COLO668 (cell line): ENCODE measurements at regions not wholly inside any gene's neighbourhood (a gene's known extent, or its start where the extent isn't known, plus 50 kb on each side); places are given as distances from the start of the nearest gene placed in this dataset.

Experiments used
- DNase-seq: peaks from one replicate; lab custom pipeline; 2025; ENCODE audit not compliant: unreplicated experiment; lab: John Stamatoyannopoulos, UW

DNA sequence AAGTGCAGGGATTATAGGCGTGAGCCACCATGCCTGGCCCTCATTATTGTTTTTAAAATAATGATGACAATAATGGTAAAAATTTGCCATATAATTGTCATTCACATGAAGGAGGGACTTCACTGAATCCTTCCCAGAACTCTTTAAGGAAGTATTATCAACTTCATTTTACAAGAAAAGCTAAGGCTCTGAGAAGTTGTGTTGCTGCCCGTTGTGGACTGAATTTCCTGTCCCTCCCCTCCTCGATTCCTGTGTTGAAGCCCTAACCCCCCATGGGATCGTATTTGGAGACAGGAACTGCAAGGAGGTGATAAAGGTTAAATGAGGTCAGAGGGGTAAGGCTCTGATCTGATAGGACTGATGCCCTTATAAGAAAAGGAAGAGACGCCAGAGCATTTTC is 458.0 kb downstream of the HAPSTR1 start:
- DNase-seq: no peak

DNA sequence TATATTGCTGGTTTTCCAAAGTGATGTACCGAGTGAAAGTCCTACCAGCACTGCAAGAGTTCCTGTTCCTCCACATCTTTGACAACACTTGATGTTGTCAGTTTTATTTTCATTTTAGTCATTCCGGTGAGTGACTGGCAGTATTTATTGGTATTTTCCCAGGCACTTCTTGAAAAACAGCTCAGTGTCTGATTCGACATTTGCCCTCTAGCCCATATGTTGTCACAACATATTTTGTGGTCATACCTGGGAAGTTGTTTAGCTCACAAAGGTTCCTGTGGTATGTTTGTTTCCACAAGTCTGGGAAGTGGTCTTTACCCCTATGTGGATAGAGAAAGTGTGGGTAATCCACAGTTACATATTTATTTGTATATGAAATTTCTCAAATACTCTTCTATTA is 463.6 kb downstream of the HAPSTR1 start:
- no peak for DNase-seq

DNA sequence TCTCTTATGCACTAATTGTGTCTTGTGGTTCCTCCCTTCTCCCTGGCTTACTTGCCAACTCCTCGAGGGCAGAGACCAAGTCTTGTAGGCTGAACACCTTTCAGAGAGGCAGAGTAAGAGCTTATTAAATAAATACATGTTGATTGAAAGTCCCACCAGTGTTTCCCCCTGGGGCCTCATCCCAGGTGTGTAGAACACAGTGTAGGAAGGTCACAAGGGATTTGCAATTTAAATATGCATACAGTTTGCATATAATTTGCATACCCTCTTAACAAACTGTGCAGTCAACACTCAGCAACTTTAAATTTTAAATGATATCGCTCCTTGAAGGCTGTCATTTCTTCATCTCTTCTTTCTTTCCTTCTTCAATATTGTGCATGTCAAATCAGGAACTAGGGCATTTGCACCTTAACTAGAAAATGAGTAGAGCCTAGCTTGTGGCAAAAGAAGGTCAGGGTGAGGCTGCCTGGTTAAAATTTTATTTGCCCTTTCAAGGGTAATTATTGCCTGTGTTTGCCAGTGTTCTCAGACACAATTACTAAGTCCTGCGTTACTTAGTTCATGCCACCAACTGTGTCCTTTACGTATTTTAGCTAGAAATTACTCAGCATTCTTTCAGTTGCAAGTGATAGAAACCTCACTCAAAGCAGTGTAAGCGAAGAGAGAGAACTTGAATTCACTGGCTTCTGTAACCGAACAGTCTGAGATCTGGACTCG is 465.7 kb downstream of the HAPSTR1 start:
- no peak for DNase-seq

DNA sequence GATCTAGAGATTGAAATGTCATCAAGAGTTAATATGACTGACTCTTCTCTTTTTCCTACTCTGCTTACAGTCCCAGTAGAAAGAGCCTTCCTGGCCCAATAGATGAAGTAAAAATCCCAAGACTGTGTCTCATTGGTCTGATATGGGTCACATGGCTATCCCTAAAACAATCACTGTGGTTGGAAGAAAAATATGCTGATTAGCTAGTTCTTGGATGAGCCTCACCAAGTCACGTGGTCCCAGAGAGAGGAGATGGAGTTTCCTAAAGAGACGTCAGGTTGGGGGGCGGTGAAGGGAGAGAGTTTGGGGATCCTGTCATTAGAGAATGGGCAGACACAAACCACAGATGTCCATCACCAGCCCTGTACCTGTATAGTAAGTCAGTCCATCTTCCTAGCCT is 466.3 kb downstream of the HAPSTR1 start:
- DNase-seq: no peak

DNA sequence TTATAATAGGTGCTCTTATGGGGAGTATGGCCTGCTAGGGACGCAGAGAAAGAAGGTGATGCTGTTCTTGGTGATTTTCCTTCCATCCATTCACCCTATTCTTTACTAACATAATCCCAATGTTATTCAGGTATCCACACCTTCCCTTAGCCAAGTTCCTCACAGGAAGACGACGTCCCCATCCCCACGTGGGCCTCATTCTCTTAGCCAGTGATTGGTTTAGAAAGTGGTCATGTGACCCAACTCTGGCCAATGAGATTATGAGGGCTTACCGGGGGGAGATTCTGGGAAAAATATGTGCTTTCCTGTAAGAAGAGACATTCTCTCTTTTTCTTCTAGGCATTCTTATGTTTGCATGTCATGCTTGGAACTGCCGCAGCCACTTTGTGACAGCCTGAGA is 474.7 kb downstream of the HAPSTR1 start:
- DNase-seq: no peak

DNA sequence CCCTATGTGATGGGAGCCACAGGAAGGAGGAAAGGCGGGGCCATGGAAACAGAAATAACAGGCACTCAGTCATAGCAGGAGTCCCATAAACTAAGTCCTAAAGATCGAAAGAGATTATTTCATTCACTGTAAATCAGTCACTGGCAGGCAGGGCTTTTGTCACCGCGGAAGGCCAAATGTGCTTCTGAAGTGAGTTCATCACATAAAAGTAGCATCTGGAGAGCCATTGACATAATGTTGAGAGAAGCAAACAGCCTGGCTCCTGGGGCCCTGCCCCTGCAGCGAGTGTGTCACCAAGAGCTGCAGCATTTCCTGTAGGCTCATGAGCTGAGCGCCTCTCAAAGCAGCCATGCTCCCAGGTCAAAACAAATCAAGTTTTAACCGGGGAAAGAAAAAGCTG is 476.2 kb downstream of the HAPSTR1 start:
- no peak for DNase-seq

DNA sequence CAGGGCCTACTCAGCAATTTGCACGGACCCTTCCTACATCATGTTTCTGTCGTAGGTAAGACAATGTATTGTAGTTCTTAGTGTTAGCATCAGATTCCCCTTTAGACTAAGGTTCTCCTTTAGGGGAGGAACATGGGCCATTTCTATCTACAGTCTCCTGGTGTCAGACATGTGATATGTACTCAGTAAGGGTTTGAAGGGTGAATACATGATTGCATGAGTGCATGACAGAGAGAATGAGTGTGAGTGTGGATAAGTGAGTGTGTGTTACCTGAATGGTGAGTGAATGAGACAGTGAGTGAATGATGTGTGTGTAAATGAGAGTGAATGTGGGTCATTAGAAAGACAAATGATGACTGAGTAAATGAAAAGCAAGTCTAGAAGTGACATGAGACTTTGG is 476.8 kb downstream of the HAPSTR1 start:
- DNase-seq: no peak

DNA sequence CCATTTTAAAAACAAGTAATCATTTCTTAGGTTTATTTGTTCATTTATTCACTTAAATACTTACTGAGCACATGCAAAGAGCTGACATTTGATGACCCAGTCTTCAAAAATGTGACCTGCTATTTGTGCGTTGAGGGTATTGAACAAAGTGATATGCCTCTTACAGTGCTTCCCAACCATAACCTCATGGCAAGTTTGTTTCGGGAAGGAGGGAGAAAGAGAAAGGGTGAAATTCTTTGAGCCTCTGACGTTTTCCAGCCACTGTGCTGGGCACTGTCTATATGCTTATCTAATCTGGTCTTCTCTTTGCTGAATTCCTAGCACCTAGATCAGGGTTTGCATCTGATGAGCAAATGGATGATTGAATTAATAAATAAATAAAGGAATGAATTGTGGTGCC is 479.1 kb downstream of the HAPSTR1 start:
- DNase-seq: no peak

DNA sequence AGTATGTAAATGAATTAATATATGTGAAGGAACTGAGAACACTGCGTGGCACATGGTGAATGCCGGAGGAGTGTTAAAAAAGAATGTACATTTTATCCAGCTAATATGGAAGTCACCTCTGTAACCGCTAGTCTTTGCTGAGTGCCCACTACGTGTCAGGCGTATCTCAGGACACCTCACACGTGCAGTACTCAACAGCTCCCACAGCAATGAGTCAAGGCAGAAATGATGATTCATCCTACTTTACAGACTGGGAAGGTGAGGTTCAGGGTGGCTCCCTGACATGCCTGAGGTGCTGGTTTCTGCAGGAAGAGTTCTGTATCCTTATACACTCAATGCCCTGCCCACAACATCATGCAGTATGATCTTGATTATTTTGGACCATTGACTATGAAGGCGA is 487.0 kb downstream of the HAPSTR1 start:
- DNase-seq: no peak

DNA sequence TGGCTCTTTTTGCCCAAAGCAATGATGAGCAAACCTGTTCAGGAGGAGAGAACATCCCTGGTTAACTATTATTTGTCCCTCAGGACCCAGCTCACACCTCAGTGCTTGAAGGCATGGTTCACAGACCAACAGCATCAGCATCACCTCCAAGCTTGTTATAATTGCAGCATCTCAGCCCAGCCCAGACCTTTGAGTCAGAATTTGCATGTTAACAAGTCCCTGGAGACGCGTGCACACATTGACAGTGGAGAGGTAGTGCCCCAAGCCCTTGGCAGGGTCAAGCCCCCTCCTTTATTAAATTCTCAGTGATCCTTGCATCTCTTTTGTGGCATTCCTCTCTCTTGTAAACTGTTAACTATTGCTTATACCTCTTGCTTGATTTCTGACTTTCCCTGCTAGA is 488.6 kb downstream of the HAPSTR1 start:
- DNase-seq: no peak

DNA sequence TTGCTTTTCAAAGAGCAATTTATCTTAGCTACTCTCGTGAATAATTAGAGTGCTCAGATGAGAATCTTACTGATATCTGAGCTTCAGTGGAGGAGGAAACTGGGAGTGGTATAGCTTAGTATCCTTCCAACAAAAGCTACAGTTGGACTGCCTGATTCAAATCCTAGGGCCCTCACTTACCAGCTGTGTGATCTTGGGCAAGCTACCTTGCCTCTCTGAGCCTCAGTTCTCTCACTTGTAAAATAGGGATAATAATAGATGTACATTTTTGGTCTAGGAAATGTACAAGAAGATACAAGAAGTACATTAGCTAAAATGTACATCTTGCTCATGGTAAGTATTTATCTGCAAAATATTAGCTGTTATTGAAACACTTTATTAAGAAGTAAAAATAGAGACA is 502.0 kb downstream of the HAPSTR1 start:
- DNase-seq: no peak

DNA sequence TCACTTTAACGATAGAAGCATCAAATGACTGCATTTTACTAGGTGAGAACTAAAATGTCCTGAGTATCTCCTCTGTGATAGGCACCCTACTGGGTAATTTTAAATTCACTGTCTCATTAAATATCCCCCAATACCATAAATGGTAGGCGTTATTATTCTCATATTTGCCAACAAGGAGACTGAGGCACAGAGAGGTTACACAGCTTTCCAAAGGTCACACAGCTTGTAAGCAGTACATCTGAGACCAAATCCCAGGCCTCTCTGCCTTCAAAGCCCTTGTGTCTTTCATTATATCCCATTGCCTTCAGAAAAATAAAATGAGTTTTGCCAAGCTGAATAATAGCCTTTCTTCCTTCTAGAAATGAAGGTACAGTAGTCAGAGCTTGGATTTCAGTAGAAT is 502.6 kb downstream of the HAPSTR1 start:
- DNase-seq: no peak

DNA sequence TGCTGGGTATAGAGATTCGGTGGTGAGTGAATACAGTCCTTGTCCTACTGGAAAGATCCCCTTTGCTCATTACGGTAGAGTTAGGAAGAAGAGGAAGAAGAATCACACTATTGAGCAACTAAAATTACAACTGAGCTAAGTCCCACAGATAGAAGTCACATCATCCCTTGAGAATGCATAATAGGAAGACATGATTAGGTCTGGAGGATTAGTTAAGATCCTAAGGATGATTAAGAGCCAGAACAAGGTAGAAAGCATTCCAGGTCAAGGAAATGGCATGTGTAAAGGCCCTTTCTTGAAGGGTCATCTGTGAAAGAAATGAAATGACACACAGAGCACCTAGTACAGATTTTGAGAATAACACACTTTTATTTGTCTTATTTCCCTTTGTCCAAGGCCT is 503.5 kb downstream of the HAPSTR1 start:
- DNase-seq: no peak

DNA sequence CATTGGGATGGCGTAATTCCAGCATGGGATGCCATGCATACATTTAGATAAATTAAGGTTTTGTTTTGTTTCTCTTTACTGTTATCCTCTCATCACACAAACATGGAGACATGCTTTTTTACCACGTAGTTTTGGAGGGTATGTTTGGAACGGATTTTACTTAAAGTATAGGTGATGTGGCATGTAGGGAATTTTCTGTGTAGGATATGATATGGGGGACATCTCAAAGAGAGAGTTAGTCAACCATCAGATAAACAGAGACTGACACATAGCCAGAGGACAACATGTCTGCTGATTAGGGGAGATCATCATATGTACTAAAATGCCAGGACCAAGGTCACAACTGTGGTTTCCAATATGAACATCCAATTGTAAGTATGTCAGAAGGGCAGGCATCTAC is 503.9 kb downstream of the HAPSTR1 start:
- no peak for DNase-seq

DNA sequence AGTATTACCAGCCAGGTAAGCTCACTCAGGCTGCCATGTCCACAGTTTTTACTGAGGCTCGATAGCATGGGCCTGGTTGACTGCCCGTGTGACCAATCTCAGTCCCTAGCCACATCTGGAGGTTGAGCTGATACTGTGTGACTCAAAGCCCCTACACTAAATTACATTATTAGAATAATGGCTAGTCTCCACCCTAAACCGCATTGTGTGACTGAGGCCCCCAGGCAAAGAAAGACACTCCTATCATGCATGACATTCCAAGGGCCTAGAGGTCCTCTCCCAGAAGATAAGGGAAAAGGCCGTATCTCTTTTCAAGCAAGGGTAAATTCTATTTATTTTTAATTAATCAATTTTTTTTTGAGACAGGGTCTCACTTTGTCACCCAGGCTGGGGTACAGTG is 505.3 kb downstream of the HAPSTR1 start:
- no peak for DNase-seq

DNA sequence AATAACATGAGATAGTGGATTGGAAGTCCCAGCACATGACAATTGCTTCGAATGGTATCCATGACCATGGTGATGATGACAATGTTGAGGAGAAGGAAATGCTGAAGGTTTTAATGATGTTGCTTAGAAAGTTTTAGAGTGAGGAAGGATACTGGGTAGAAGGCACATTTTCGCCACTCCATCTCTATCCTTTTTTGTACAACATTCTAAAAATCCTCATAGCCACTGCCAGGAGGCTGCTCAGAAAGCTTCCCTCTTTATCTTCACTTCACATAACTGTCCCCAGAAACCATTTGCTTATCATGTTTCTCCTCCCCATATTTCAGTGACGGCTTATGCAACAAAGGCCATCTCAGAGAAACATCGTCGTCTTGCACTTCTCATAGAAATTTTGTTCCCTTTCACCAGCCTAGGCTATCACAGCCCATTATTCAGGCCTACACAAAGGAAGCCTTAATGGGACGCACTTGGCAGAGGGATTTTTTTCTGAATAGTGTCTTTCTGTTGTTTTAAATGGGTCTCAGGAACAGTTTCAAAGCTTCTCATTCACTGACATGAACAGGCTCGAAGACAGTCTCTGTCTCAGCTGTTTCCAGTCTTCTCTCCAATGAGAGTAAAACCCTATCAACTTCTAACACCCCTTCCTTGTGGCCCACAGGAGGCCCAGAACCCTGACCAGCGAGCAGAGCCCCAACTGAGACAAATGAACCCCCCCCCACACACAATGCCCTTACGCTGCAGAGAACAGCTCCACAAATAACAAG is 506.7 kb downstream of the HAPSTR1 start:
- no peak for DNase-seq

DNA sequence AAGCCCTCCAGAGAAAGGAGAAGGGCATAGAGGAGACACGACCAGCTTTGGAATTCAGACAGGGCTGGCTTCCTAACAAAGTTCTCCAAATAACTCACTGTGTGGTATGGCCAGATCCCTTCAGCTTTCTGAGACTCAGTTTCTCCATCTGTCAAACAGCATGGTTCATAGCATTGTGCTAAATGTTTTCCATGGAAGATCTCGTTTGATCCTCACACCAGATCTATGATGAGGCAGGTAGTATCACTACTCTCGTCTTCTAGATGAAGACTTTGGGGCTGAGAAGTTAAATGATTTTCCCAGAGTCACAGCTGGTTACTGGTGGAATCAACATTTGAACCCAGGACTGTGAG is 507.3 kb downstream of the HAPSTR1 start:
- DNase-seq: no peak

DNA sequence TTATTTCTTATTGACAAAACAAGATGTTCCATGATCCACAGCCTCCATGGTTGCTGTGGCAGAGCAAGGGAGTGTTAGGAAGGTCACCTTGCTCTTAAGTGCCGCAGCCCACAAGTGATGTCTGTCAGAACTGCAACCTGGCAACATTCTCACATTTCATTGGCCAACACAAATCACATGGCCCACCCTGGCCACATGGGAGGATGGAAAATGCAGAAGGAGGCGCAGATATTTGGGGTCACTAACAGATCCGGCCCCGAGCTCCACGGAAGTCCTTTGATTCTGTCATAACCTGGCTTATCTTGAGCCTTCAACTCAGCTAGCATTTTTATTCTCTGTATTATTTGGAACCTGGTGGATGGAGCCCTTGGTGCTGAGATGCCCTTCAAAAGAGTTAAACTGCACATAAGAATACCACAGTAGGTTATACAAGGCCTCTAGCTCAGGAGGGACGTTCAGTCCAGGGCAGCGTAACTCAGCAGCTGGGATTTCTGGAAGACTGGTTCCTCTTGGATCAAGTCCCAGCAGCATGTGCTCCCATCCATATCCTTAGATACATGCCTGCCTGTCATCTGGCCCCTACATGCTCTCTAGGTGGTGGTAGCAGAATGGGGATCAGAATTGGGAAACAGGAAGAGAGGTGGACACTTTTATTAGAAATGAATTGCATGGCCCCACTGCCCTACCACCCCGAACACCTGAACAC is 508.1 kb downstream of the HAPSTR1 start:
- no peak for DNase-seq

DNA sequence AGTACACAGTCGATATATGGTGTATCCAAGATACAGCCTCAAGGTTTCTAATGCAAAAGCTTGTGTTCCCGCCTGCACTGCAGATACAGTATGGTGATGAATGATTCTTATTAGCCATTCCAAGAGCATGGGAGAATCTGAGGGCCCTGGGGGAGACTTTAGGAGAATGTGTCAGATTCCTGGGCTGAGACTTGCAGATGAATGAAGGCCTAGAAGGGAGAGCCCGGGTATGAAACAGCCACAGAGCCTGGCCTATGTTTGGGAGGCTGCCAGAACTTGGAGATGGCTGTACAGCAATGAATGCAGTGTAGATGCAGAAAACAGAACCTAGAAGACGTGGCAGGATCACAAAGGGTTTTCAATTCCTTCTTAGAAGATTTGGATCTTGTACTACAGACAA is 510.7 kb downstream of the HAPSTR1 start:
- DNase-seq: no peak

DNA sequence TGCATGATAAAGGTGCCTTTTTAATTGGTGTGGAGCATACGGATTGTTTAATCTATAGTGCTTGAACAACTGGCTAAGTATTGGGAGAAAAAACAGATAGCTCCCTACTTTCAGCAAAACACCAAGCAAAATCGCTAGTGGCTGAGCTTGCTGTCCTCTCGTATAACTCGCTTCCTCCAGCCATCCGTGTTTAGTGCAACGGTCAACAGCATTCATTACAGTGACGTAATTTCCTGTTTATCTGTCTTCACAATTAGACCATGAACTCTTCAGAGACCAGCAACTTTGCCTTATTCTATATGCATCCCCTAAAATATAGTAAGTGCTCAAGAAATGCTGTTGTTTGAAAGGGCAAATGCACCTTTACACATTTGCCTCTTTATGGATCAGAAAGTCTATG is 511.9 kb downstream of the HAPSTR1 start:
- no peak for DNase-seq

DNA sequence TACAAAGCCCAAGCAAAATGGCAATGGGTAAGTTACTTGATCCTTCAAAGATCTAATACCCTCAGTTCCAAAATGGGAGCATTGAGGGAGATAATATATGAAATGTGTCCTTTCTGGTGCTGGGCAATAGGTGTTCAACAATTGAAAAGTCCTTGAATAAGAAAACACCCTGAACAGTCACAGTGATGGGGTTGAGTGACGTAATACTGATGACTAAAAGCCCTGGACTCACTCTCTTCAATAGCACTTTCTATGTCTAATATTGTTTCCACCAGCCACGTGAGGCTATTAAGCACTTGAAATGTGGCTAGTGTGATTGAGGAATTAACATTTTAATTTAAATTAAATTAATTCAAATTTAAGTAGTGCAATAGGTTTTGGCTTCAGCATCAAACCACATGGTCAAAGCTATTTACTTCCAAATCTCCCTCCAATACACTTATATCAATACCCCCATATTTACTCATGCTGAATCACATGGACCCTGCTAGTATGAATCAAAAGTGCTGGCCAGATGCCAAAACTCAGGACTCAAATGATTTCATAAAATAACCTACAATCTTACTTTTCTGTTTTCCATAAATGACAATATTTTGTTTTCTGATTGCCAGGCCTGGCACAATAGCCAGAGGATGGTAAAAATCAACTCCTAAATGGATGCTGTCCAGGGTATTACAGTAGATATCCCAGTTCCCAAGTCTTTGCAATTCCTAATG is 516.2 kb downstream of the HAPSTR1 start:
- no peak for DNase-seq

DNA sequence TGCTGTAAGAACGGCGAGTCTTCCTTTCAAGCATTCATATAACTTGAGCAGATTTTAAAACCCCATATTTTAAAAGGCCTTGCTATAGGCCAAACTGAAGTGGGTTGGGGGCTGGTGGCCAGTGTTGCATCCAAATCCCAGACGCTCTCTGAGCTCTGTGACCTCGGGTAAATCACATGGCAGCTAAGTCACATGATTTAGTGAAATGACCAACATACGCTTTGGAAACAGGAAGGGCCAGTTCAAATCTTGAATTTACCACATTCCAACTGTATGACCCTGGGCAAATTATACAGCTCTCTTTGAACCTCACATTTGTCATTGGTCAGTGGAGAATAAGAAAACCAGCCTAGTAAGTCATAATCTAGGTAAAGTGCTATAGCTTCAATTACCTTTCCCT is 519.3 kb downstream of the HAPSTR1 start:
- DNase-seq: no peak
